ENCODE measurements at regions not wholly inside any gene's neighbourhood (a gene's known extent, or its start where the extent isn't known, plus 50 kb on each side); places are given as distances from the start of the nearest gene placed in this dataset.
"Not testable (repeated sequence)": the region's sequence is repeated elsewhere in the genome, so short reads cannot be mapped to it uniquely, and the experiment has no call there.

DNA sequence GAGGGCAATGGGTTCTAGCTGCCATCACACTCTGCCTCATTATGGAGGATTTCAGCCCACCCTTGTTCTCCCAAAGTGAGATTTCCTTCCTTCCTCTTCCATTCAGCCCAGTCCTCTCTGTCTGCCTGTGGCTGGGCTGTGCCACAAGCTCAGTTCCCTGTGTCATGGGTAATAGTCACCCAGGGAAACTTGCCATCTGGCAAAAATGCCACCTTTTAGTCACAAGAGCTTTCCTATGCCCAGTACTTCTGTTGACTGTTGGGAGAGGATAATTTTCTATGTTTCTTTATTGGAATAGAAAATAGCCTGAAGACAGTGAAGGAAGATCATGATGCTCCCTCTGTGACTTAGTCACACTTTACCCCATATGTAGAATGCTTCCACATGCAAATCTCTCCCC is 71.4 kb downstream of the TLR4 start:
- no peak for DNase-seq (ENCODE audit: low read depth, low spot score)

GRCh38 chr9:117777823-117778222 is 73.6 kb downstream of the TLR4 start:
- no peak for DNase-seq (ENCODE audit: low read depth, low spot score)

- peak; percentile 34 for DNase-seq (ENCODE audit: low read depth, low spot score)
Observed at GRCh38 chr9:117779760-117780159, 75.6 kb downstream of the TLR4 start.

DNA sequence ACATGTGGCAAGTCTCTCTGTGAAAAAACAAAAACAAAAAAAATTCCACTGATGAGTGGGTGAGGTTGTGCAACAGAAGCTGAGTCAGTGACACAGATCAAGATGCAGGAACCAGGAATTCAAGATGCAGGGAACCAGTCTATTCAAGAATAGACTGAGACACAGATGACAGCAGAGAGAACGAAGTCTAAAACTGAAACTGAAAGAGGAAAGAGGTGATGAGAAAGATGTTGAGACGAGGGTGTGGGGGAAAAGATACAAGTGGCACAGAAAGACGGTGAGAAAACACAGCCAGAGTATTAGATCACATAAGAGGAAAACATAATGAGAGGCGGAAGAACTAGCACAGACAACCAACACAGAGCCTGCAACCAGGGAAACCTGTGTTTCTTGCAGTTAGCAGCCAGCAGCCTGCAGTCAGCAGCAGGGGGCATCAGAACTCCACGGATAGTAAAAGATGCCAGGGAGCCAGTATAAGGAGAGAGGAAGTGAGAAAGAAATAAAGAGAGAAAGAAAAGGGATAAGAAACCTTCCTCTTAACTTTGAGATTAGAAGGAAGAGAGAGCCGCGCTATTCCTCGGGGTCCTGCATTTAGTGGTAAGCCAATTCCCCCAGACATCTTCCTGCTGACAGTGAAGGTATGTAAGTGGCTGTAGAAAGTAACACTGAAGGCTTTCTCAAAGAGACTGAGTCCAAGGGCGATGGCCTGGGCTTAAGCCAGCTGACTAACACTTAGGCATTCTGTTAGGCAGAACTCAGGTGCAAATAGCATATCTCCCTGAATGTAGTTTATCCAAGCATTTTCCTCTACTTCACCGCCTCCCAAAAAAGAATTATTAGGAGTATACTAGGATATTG is 79.0 kb downstream of the TLR4 start:
- DNase-seq (ENCODE audit: low read depth, low spot score): peak; percentile 52

GRCh38 chr9:117783828-117784227 is 79.6 kb downstream of the TLR4 start:
- no peak for DNase-seq (ENCODE audit: low read depth, low spot score)

GRCh38 chr9:117784996-117785395 is 80.8 kb downstream of the TLR4 start:
- no peak for DNase-seq (ENCODE audit: low read depth, low spot score)

- no peak for DNase-seq (ENCODE audit: low read depth, low spot score)
Observed at GRCh38 chr9:117787746-117788145, 83.5 kb downstream of the TLR4 start.

GRCh38 chr9:117795271-117795670 is 91.1 kb downstream of the TLR4 start:
- no peak for DNase-seq (ENCODE audit: low read depth, low spot score)

GRCh38 chr9:117796681-117797080 is 92.5 kb downstream of the TLR4 start:
- no peak for DNase-seq (ENCODE audit: low read depth, low spot score)

DNA sequence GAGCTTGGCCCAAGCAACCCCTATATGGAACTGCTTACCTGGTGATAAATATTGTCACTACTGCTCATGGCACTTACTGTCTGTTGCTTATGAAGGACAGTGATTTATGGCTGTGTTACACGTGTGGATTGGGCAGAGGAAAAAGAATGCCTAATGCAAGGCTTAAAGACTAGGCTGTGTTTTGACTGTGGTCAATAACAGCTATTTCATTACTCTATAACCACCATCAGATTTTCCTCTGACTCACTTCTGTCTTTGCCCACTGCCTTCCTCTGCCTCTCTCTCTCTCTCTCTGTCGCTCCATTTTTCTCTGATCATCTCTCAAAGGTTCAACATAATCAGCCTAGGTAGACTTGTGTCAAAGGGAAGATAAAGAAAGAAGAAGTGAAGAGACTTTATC is 96.2 kb downstream of the TLR4 start:
- DNase-seq (ENCODE audit: low read depth, low spot score): no peak

DNA sequence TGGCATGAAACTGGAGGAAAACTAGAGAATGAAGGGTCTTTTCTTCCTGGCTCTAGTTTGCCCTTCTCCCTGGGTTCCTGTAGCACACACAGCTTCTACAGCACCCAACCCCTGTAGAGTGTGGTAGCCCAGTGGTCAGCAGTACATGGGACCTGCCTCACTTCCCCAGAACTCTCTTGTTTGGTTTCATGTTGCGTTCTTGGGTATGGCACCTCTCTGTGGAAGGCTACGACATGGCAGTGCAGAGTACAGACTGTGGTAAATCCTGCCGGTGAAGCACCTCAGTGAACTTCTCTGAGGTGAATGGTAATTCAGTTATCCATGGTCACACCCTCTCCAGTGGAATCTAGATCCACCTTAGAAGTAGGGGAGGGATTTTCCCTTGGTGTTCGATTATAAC is 105.5 kb downstream of the TLR4 start:
- DNase-seq (ENCODE audit: low read depth, low spot score): no peak

- no peak for DNase-seq (ENCODE audit: low read depth, low spot score)
Observed at GRCh38 chr9:117815315-117815714, 111.1 kb downstream of the TLR4 start.

DNA sequence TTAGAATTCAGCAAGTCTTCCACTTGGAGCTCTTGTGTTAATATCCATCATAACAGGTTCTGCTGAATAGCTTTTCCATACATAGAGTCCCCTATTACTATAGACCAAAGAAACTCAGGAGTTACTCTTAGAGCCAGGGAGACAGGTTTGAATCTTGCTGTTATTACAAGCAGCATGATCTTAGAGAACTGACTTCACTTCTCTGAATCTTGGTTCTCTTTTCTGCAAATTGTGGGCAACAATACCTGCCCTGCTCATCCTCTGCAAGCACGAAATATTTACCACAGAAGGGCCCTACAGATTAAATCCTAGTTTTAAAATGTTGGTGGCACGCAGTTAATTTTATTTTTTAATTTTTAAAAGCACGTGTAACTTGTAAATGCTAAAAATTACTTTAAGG is 111.7 kb downstream of the TLR4 start:
- no peak for DNase-seq (ENCODE audit: low read depth, low spot score)

- DNase-seq (ENCODE audit: low read depth, low spot score): no peak
Observed at GRCh38 chr9:117821954-117822353, 117.8 kb downstream of the TLR4 start.

DNA sequence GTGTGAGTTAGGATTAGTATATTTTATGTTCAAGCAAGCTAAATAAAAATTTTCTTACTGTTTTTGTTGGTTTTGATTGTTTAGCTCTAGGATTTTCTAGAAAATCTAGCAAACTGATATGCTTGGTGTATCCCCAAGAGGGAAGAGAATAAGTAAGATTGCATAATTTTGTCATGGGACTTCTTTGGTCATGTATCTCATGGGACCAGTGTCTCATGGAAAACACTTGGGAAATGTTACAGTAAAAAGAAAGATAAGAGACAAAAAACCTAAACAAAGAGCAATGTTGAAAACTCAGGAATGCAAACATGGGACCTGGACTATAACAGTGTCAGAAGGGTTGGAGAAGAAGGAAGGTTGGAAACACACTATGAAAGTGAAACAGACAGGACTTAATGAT is 119.4 kb downstream of the TLR4 start:
- DNase-seq (ENCODE audit: low read depth, low spot score): no peak

- no peak for DNase-seq (ENCODE audit: low read depth, low spot score)
Observed at GRCh38 chr9:117825609-117826347, 121.6 kb downstream of the TLR4 start.

- DNase-seq (ENCODE audit: low read depth, low spot score): no peak
Observed at GRCh38 chr9:117826837-117827236, 122.6 kb downstream of the TLR4 start.

GRCh38 chr9:117827456-117827855 is 123.3 kb downstream of the TLR4 start:
- DNase-seq (ENCODE audit: low read depth, low spot score): no peak

- no peak for DNase-seq (ENCODE audit: low read depth, low spot score)
Observed at GRCh38 chr9:117828466-117828865, 124.3 kb downstream of the TLR4 start.

GRCh38 chr9:117835798-117836197 is 131.6 kb downstream of the TLR4 start:
- no peak for DNase-seq (ENCODE audit: low read depth, low spot score)

DNA sequence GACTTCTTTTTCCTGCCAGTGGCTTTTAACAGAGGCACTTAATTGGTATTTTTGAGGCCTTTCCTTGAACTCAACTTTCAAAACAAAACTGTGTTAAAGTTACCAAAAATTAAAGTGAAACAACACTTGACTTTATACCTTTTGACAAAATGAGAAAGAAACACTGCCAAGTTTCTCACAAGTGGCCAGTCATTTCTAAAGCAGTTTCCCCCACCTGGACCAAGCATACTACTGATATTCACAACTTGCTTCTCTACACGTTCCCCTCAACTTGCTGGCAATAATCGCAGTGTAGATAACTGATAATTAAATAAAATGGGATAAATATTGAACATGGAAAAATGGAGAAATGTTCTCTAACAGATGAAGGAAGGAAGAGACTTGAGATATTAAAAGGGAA is 135.7 kb downstream of the TLR4 start:
- DNase-seq (ENCODE audit: low read depth, low spot score): no peak

GRCh38 chr9:117851836-117852461 is 147.7 kb downstream of the TLR4 start:
- not testable (repeated sequence) for DNase-seq (ENCODE audit: low read depth, low spot score)

- no peak for DNase-seq (ENCODE audit: low read depth, low spot score)
Observed at GRCh38 chr9:117858561-117858960, 154.4 kb downstream of the TLR4 start.
